ENCODE measurements at regions not wholly inside any gene's neighbourhood (a gene's known extent, or its start where the extent isn't known, plus 50 kb on each side); places are given as distances from the start of the nearest gene placed in this dataset.

GRCh38 chr9:82410306-82410705 is 421.7 kb downstream of the SPATA31D1 start:
- peaks cover 0 to 7% of the 10 kb centered on the region in 2 donors for H3K9me3 ChIP-seq
- H3K36me3 ChIP-seq, result no peaks in the 10 kb centered on the region
- H3K4me1 ChIP-seq, result no peaks in the 10 kb centered on the region
- TF ChIP-seq, protein P1, sequence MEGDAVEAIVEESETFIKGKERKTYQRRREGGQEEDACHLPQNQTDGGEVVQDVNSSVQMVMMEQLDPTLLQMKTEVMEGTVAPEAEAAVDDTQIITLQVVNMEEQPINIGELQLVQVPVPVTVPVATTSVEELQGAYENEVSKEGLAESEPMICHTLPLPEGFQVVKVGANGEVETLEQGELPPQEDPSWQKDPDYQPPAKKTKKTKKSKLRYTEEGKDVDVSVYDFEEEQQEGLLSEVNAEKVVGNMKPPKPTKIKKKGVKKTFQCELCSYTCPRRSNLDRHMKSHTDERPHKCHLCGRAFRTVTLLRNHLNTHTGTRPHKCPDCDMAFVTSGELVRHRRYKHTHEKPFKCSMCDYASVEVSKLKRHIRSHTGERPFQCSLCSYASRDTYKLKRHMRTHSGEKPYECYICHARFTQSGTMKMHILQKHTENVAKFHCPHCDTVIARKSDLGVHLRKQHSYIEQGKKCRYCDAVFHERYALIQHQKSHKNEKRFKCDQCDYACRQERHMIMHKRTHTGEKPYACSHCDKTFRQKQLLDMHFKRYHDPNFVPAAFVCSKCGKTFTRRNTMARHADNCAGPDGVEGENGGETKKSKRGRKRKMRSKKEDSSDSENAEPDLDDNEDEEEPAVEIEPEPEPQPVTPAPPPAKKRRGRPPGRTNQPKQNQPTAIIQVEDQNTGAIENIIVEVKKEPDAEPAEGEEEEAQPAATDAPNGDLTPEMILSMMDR (IDR thresholded peaks at IDR 0.05), result no peak
- no peak for DNase-seq (ENCODE audit: low spot score)
- H3K4me3 ChIP-seq, result no peak overlapping the region
- no peaks in the 10 kb centered on the region for H3K27me3 ChIP-seq
- no peak overlapping the region for H3K27ac ChIP-seq

- H3K36me3 ChIP-seq, result no peaks in the 10 kb centered on the region
- no peak overlapping the region for H3K27ac ChIP-seq
- no peak for DNase-seq (ENCODE audit: low spot score)
- H3K4me1 ChIP-seq, result no peaks in the 10 kb centered on the region
- TF ChIP-seq, protein P1 (IDR thresholded peaks at IDR 0.05), result no peak
- peaks cover 0 to 7% of the 10 kb centered on the region in 2 donors for H3K9me3 ChIP-seq
- no peaks in the 10 kb centered on the region for H3K27me3 ChIP-seq
- H3K4me3 ChIP-seq, result no peak overlapping the region
These were observed 422.3 kb downstream of the SPATA31D1 start for GRCh38 chr9:82410866-82411265.

GRCh38 chr9:82412586-82413305 is 424.2 kb downstream of the SPATA31D1 start:
- H3K4me1 ChIP-seq, result no peaks in the 10 kb centered on the region
- H3K9me3 ChIP-seq, result peaks cover 0 to 7% of the 10 kb centered on the region in 2 donors
- no peaks in the 10 kb centered on the region for H3K36me3 ChIP-seq
- H3K27me3 ChIP-seq, result no peaks in the 10 kb centered on the region
- no peak overlapping the region for H3K27ac ChIP-seq
- TF ChIP-seq, protein P1 (IDR thresholded peaks at IDR 0.05), result no peak
- DNase-seq (ENCODE audit: low spot score), result no peak
- H3K4me3 ChIP-seq, result no peak overlapping the region

DNA sequence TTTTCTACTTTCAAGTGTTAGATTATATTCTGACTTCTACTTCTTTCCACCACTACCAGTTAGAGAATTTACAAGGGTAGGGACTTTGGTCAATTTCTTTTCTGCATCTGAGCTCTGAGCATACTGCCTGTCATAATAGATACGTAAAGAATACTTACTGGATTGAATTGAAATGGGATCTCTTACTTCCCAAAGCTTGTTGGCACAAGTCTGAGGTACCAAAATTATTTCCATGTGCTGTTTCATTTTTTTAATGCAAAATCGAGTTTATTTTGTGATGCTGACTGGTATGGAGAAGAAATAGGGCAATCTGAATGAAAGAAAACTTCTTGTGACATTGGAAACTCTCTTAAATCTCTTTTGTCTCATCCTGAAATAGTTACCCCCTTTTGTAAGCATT is 428.9 kb downstream of the SPATA31D1 start:
- H3K27ac ChIP-seq, result no peak overlapping the region
- H3K9me3 ChIP-seq, result peaks cover 0 to 7% of the 10 kb centered on the region in 2 donors
- no peaks in the 10 kb centered on the region for H3K36me3 ChIP-seq
- H3K4me1 ChIP-seq, result no peaks in the 10 kb centered on the region
- H3K4me3 ChIP-seq, result no peak overlapping the region
- no peak for DNase-seq (ENCODE audit: low spot score)
- TF ChIP-seq, protein P1 (IDR thresholded peaks at IDR 0.05), result no peak
- H3K27me3 ChIP-seq, result no peaks in the 10 kb centered on the region

GRCh38 chr9:82418334-82418733 is 429.8 kb downstream of the SPATA31D1 start:
- Histone ChIP-seq H3K9me3 (peaks cover 0 to 7% of the 10 kb centered on the region in 2 donors), H3K4me3 (no peak overlapping the region), H3K36me3 (no peaks in the 10 kb centered on the region), H3K27me3 (no peaks in the 10 kb centered on the region), H3K4me1 (no peaks in the 10 kb centered on the region), H3K27ac (no peak overlapping the region)
- TF ChIP-seq, protein P1 (IDR thresholded peaks at IDR 0.05), result no peak
- no peak for DNase-seq (ENCODE audit: low spot score)

Data from right atrium auricular region (tissue), 2 donors.